GM20431 (cell line): ENCODE measurements at regions not wholly inside any gene's neighbourhood (a gene's known extent, or its start where the extent isn't known, plus 50 kb on each side); places are given as distances from the start of the nearest gene placed in this dataset.

Source experiments
- in situ Hi-C: fragments of 300-500 bp; cut with MseI, MboI; formaldehyde crosslinking; loops from one replicate; pipeline ENCODE4 v1.15.0; 2020; ENCODE audit warnings: low sequenced_read_pairs; ENCODE audit not compliant: unreplicated experiment

DNA sequence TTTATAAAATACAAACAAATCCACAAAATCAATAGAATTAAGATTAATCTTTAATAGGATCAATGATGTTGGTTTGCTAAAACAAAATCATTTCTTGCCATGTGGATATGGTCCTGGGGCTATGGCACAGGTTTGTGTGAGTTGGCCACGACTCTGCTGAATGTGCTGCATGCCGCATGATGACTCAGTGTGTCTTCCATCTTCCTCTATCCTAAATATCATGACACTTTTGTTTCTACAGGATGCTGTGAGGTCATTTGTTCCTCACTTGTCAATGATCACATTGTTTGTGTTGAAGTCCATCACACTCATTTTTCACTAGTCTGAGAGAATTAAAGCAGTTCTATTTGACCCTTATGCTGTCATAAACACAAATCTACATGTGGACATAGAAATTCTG, 167.2 kb upstream of the ZBED5 start:
- in situ Hi-C loops, result loop anchor here (10.0 kb wide), 1 partner anchor 230 kb away; no protein-coding TSS in a partner anchor

DNA sequence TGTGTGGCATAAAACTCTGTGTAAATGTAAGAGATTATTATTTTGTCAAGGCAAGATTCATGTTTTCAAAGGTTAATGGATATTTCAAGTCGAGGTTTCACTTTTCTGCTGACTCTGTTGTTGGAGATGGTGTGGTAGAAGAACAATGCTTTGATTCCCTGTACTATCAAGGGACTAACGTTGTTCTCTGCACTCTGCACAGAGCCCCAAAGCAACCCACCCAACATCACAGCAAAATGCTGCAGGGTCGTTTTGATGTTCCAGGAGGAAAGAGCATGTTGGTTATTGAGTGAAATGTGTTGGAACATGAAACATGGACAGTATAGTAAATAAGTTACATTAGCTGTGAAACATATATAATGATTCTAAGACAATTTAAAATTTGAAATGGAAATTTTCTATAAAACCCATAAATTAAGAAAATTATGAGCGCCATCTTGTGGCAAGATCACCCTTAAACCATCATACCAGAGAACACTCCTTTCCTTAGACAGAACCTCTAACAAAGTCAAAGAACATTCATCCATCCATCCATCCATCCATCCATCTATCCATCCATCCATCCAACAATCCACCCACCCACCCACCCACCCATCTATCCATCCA, 164.4 kb upstream of the ZBED5 start:
- in situ Hi-C loops, result loop anchor here (10.0 kb wide), 1 partner anchor 227 kb away; no protein-coding TSS in a partner anchor

DNA sequence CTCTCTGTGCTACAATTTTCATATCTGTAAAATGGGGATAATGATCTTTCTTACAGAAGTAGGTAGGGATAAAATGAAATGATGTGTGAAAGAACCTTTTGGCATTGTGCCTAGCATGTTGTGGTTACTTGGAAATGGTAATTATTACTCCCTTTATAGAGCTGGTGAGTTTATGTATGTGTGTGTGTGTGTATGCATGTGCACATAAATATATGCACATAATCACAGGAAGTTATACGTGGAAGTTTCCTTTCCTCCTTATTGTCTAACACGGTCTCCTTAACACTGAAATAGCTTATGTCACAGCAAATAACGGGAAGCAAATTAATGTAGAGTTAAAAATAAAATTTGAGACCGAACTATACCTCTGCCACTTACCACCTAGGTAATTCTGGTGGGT, 163.7 kb upstream of the ZBED5 start:
- in situ Hi-C loops, result loop anchor here (10.0 kb wide), 1 partner anchor 227 kb away; no protein-coding TSS in a partner anchor

DNA sequence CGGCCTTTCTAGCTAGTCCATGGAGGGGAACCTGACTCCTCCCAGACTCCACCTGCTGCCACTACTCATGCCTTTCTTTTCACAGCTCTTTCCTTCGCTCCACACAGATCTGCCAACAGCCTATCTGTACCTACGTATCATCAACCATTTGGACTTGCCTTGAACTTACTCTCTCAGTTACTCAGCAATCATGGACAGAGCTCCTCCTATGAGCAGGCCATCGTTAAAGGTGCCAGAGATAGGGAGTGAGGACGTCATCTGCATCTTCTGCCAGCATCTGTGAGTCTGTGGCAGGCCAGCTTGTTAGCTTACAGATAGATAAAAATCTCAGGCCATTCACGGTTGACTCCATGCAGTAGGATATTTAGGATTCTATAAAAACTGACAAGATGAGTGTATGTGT, 162.9 kb upstream of the ZBED5 start:
- in situ Hi-C loops, result loop anchor here (10.0 kb wide), 1 partner anchor 226 kb away; no protein-coding TSS in a partner anchor

DNA sequence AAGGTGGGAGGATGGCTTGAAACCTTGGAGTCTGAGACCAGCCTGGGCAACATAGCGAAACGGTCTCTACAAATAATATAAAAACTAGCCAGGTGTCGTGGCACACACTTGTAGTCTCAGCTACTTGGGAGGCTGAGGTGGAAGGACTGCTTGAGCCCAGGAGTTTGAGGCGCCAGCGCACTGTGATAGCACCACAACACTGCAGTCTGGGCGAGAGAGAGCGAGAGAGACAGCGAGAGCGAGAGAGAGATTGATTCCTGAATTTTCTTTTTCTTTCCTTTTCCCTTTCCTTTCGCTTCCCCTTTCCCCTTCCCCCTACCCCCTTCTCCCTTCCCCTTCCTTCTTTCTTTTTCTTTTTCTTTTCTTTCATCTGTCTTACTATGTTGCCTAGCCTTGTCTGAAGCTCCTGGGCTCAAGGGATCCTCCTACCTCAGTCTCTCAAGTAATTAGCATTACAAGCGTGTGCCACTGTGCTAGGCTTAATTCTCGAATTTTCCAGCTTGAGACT, 162.4 kb upstream of the ZBED5 start:
- in situ Hi-C loops, result loop anchor here (10.0 kb wide), 1 partner anchor 225 kb away; no protein-coding TSS in a partner anchor

DNA sequence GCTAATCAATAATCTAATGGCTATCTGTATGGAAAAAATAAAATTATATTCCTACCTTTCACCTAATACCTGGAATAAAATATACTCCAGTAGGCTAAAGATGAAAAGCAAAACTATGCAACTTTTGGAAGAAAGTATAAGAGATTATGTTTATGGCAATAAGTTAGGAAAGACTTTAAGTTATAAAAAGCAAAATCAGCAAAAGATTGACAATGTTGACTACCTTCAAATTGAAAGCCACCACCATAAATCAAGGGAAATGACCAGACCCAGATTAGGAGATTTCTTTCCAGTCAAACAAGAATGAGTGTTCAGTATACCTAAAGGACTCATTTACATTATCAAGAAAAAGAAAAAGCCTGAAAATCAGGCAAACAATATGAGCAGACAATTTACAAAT, 159.1 kb upstream of the ZBED5 start:
- in situ Hi-C loops, result no loop called here

DNA sequence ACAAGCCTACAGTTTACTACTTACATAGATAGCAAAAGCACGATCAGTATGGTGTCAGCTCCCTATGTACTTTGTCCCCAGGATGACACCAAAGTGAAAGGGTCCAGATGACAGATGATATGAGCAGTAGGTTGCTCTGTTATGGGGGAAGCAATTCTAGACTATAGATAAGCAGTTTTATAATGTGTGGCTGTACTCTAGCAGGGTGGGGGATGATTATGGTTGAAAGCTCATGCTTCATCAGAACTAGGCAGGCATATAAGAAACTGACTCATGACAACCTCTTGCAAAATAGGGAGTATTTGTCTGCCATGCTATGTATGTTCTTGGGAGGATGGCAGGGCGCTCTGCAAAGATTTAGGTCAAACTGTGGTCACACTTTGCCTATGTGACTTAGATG, 158.2 kb upstream of the ZBED5 start:
- in situ Hi-C loops, result no loop called here

DNA sequence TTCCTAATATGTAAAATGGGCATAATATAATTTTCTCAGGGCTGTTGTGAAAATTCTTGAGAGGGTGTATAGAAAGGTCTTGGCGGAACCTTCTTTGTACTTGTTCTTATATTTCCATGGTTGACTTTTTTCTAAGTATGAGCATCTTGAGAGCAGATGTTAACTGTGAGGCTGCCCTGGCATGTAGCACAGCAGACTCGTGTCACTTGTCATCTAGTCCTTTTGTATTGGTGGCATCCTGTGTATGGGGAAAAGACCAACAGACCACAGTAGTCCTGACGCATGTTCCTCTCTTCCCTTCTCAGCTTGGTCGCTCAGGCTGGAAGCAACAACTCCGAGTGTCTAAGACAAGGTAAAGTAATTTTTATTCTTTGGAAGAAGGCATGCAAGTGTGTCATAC, 153.8 kb upstream of the ZBED5 start:
- in situ Hi-C loops, result no loop called here

DNA sequence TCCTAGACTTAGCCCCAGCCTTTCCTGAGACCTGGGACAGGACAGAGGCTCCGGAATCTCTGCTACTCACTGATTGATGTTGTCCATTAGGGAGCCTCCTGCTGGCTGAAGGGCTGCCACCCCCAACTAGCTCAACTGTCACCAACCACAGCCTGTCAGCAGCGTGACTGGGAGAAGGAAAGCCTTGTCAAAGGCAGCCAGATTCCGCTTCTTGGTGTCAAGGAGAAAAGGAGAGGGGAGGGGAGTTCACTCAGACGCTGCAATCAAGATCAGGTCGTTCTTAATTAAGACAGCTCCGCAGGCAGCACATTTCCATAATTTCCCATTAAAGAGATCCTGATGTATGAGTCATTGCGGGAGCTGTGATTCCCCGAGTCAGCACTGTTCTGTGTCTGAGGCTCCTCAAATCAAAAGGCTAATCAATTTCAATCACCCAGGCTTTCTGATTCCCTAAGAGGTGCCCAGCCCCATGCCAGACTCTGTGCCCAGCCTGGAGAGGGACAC, 152.8 kb upstream of the ZBED5 start:
- in situ Hi-C loops, result no loop called here

DNA sequence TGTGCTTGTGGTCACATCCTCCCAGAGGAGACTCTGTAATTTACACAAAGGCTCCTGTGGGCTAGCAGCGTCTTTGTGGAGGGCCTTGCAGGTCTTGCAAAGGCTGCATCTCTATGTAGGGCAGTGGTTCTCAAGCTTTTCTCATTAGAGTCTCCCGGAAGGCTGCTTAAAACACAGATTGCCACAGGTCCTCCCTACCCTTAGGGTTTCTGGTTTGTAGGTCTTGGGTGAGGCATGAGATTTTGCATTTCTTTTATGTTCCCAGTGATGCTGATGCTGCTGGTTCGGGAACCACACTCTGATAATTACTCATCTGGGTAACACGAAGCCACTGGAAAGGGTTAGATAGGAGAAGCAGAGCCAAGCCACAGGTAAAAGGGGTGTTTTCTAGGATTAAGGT, 151.3 kb upstream of the ZBED5 start:
- in situ Hi-C loops, result no loop called here

DNA sequence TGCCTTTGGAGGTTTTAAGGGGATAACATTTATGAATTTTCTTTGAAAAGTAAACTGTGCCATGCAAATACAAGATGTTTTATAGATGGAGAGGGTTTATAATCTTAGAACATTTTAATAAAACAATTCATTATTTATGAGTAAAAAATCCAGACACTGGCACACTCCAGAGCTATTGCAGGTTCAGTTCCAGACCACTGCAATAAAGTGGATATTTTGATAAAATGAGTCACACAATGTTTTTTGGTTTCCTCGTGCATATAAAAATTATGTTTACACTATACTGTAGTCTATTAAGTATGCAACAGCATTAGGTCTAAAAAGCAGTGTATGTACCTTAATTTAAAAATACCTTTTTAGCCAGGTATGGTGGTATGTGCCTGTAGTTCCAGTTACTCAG, 146.2 kb upstream of the ZBED5 start:
- in situ Hi-C loops, result no loop called here

DNA sequence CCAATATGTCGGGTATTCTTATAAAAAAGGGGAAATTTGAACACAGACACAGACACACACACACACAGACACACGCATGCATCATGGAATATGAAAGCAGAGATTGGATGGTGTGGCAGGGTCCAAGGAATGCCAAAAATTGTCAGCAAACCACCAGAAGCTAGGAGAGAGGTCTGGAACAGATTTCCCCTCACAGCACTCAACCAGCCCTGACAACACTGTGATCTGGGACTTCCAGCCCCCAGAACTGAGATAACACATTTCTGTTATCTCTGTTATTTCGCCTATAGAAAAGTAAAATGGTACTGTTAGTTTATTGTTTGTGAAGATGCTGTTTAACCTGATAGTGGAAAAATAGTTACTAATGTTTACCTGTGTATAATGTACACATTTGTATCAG, 145.4 kb upstream of the ZBED5 start:
- in situ Hi-C loops, result no loop called here

DNA sequence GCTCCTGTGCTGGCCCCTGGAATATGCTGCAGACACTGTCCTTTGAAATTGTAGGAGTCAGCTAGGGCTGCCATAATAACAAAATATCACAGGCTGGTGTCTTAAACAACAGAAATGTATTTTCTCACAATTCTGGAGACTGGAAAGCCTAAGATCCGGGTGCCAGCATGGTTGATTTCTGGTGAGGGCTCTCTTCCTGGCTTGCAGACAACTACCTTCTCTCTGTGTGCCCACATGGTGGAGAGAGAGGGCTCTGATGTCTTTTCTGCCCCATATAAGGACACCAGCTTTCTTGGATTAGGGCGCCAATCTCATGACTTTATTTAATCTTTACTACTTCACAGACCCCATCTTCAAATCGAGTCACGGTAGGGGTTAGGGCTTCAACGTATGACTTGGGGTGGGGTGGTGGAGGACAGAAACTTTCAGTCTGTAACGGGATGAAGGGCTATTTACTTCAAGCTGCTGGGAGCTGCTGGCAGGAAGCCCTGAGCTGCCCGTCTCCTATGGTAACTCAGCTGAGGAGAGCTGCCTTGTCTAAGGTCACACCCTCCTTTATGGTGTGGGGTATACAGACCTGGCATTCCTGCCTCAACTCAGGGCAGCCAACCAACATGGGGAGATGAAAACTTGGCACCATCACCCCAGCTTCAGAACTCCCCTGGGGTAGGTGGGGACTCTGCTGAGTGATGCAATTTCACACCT, 142.9 kb upstream of the ZBED5 start:
- in situ Hi-C loops, result no loop called here

DNA sequence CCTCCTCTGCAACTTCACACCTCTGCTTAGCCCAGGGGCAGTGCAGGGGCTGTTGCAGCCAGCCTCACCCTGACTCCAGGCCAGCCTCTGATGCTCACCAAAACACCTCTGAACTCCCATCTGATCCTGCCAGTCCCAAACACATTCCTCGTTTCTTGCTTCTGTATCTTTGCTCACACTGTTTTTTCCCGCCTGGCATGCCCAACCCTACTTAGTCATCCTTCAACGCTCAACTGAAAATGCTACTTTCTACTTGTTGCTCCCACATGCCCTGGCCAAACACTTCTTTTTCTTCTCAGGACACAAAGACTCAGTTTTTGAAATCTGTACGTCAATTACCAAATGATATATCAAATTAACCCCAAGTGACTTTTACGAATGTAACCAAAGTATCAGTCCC, 140.8 kb upstream of the ZBED5 start:
- in situ Hi-C loops, result no loop called here

DNA sequence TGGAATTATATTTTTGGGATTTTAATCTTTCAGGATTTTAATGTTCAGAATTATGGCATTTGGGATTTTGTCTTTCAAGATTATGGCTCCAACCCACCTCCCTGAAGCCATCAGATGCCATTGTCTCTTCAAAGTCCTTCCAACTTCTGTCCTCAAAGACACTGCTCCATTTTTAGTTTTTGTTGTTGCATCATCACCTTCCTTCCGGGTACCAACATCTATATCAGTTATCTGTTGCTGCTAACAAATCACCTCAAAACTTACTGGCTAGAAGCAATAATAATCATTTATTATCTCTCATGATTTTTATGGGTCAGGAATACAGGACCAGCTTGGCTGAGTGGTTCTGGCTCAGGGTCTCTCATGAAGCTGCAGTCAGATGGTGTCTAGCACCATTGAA, 138.8 kb upstream of the ZBED5 start:
- in situ Hi-C loops, result no loop called here

DNA sequence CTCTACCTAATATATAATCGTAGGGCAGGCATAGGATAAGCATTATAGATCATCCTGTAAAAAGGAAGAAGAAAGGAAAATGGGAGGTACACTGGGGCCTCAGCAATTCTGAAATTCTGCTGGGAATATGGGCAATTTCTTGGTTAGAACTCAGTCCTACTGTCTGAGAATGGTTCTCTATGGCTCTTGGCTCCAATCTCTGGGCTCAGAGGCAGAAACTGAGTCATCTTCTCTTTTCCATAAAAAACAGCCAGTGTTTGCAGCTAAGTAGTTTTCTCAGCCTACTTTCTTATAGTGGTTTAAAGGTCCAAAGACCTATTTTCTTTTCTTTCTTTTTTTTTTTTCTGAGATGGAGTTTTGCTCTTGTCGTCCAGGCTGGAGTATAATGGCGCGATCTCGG, 135.8 kb upstream of the ZBED5 start:
- in situ Hi-C loops, result no loop called here

DNA sequence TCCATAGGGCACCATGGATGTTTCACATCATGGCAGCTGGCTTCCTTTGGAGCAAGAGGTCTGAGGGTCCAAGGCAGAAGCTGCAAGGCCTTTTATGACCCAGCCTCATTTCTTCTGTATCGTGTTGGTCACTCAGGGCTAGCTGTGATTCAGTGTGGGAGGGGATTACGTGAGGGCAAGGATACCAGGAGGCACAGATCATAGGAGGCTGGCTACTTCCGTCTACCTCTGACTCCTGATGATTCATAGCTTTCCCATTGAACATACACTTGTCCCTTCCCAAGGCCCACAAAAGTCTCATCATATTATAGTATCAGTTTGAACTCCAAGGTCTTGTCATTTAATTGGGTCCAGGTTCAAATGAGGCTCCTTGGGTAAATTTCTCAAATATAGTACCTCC, 135.3 kb upstream of the ZBED5 start:
- in situ Hi-C loops, result no loop called here

DNA sequence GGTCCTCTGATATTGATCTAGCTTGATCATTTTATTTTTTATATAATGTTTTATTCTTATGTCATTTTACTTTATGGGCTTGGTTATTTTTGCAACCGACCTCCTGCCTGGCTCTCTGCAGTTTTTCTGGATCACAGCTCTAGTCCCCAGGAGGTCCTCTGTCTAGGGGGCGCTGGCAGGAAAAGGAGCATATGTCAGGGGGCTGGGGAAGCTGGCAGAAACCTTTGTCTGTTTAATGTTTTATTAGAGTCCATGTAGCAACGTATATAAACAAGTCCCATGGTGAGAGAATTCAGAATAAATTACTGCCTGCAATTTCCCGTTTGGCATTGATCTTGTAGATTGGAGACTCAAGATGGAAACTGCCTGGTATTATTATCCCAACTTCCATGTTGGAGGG, 133.5 kb upstream of the ZBED5 start:
- in situ Hi-C loops, result no loop called here

DNA sequence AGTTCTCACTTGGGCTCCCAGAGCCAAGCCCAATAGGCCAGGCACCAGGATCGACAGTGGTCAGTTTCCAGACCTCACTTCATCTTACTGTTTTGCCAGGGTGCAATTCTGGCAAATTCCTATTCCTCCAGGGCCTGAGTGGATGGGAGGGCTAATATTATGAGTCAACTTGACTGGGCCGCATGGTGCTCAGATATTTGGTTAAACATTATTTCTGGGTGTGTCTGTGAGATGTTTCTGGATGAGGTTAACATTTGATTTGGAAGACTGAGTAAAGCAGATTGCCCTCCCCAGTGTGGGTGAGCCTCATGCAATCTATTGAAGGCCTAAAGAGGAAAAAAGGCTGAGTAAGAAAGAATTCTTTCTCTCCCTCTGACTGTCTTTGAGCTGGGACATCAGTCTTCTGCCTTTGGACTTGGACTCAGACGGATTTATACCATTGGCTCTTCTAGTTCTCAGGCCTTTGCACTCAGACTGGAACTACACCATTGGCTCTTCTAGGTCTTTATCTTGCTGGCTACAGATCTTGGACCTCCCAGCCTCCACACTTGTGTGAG, 132.9 kb upstream of the ZBED5 start:
- in situ Hi-C loops, result no loop called here

DNA sequence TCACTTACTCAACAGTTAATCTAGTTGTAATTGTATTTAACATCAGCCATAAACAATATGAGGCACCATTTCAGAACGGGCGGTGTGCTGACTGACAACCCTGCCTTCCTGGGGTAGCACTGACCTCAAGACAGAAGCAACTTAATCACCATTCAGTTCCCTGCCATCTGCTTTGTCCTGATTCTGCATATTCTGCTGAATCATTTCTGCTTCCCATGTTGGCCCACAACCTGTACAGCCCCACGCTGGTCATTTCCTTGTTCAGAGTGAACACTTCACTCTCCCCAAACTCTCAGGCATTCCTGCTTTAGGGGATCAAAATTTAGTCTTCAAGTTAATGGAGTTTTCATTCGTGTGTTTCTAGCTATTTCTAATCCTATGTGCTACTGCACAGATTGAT, 132.3 kb upstream of the ZBED5 start:
- in situ Hi-C loops, result no loop called here

DNA sequence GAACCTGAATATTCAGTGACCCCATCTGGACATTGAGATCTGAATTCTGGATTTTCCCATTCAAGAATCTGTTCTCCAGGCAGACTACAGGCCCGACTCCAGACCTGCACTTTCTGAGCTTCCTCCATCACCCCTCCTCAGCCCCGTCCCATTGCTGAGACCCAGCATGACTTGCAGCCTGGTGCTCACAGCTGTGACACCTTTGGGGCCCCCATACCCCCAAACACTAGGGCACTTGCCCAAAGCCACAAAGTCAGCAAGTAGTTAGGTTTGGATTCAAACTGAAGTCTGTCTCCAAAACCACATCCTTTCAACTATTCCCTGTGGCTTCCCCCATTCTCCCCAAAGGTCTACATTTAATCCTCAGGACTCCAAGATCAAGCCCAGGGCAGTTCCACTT, 128.2 kb upstream of the ZBED5 start:
- in situ Hi-C loops, result no loop called here
